A673 (cell line): ENCODE measurements at regions not wholly inside any gene's neighbourhood (a gene's known extent, or its start where the extent isn't known, plus 50 kb on each side); places are given as distances from the start of the nearest gene placed in this dataset.

Source experiments
- BruUV-seq: library from RNA; stranded (reverse); fragments of 400-500 nt; replicated peaks from 2 replicates; lab custom pipeline; 2021; lab: Mats Ljungman, UMichigan
- CTCF ChIA-PET: fragments of 300-600 bp; sonication (Branson Sonifier 250); formaldehyde crosslinking; loops from one replicate; lab custom pipeline; 2022; ENCODE audit warnings: antibody characterized with exemption; lab: Charles Lee
- POLR2A ChIA-PET: fragments of 300-600 bp; sonication (Branson Sonifier 250); formaldehyde crosslinking; loops from one replicate; lab custom pipeline; 2022; ENCODE audit warnings: antibody characterized with exemption; ENCODE audit not compliant: low non-redundant PET; lab: Charles Lee
- DNase-seq: peaks from one replicate; pipeline ENCODE4 v3.0.0-alpha.2; 2015; ENCODE audit warnings: low spot score
- H3K27ac ChIP-seq: fragments of 200-600 bp; sonication (generic); 2 replicates; pipeline ENCODE4 v1.5.1; 2016; ENCODE audit warnings: mixed run types, low read depth, mild to moderate bottlenecking, mixed read lengths, antibody characterized with exemption, low read length; ENCODE audit not compliant: poor library complexity, severe bottlenecking
- H3K27me3 ChIP-seq: fragments of 200-600 bp; sonication (generic); replicated peaks from 2 replicates; pipeline ENCODE4 v1.6.1; 2017; ENCODE audit warnings: mixed run types, low read depth, mild to moderate bottlenecking, mixed read lengths, antibody characterized with exemption, low read length; ENCODE audit not compliant: insufficient read depth, poor library complexity
- H3K36me3 ChIP-seq: fragments of 200-600 bp; sonication (generic); 2 replicates; pipeline ENCODE4 v1.6.1; 2016; ENCODE audit warnings: mixed run types, mild to moderate bottlenecking, mixed read lengths, antibody characterized with exemption, low read length; ENCODE audit not compliant: insufficient read depth, poor library complexity, severe bottlenecking
- H3K4me1 ChIP-seq: fragments of 200-600 bp; sonication (generic); 2 replicates; pipeline ENCODE4 v1.6.1; 2017; ENCODE audit warnings: mixed run types, mild to moderate bottlenecking, mixed read lengths, antibody characterized with exemption, low read length; ENCODE audit not compliant: insufficient read depth, poor library complexity, severe bottlenecking
- H3K4me3 ChIP-seq: fragments of 200-600 bp; sonication (generic); 2 replicates; pipeline ENCODE4 v1.5.1; 2016; ENCODE audit warnings: low read depth, mixed run types, mild to moderate bottlenecking, mixed read lengths, low read length; ENCODE audit not compliant: poor library complexity, severe bottlenecking
- H3K9me3 ChIP-seq: fragments of 200-600 bp; sonication (generic); 2 replicates; pipeline ENCODE4 v1.6.1; 2016; ENCODE audit warnings: mixed run types, low read depth, mild to moderate bottlenecking, mixed read lengths, antibody characterized with exemption, low read length; ENCODE audit not compliant: poor library complexity, severe bottlenecking
- EZH2 ChIP-seq: fragments of 200-600 bp; sonication (generic); IDR thresholded peaks from 2 replicates; pipeline ENCODE4 v1.6.1; 2017; ENCODE audit warnings: borderline replicate concordance, low read depth, mild to moderate bottlenecking, mixed read lengths, antibody characterized with exemption, low read length; ENCODE audit not compliant: poor library complexity, severe bottlenecking
- intact Hi-C: fragments of 100-400 bp; cut with micrococcal nuclease; formaldehyde crosslinking; loops from one replicate; pipeline ENCODE4 v1.10.0; 2022; ENCODE audit not compliant: unreplicated experiment
- TF ChIP-seq, protein P1 (sequence below): fragments of 300-800, 200-600 bp; sonication (generic); conservative IDR thresholded peaks from 2 replicates; pipeline ENCODE4 v1.5.1; 2017; ENCODE audit warnings: low read depth, mild to moderate bottlenecking, antibody characterized with exemption, low read length, moderate library complexity, mixed read lengths

DNA sequence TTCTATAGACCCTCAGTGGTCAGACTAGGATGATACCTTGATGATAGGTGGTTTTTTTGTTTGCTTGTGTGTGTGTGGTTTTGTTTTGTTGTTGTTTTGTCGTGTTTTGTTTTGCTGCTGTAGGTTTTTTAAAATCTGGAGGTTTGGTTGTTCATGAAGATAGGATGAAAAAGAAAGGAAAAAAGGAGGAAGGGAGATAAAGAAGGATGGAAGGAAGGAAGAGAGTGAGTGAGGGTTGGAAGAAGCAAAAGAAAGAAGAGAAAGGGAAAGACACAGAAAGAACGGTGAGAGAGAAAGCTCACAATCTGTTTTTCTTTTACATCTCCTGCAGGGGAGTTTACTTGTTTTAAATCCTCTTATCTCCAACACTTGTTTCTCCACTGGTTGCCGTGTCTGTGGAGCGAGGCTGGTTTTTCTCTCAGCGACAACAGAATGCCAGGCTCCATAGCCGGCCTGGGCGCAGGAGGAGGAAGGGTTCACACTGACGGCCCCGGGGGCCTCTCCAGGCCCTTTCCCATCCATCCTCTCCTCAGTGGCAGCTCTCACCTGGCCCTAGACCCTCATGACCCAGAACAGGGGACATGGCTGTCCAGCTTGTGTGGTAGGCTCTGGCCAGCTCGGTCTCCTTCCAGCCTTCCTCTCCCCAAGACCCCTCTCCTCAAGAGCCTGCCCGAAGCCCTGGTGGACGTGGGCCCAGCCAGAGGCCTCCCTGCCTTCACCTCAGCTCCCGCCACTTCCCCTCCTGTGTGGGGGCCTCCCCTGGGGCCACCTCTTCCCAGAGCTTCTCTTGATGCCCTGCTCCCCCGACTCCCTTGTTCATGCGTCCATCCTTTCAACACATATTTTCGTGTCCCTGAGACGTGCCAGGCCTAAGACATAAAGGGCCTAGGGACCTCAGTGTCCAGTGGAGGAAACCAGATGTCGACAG is 168.4 kb downstream of the VEGFA start:
- BruUV-seq: no TSS peak
- Histone ChIP-seq H3K4me3 (no peak overlapping the region), H3K27ac (peak overlapping the region; percentile 54), H3K9me3 (no peaks in the 10 kb centered on the region), H3K36me3 (no peaks in the 10 kb centered on the region), H3K4me1 (peaks cover 13% of the 10 kb centered on the region), H3K27me3 (no peaks in the 10 kb centered on the region)
- intact Hi-C loops: no loop called here
- ChIA-PET POLR2A (no interaction called here), CTCF (no interaction called here)
- TF ChIP-seq, protein P1, sequence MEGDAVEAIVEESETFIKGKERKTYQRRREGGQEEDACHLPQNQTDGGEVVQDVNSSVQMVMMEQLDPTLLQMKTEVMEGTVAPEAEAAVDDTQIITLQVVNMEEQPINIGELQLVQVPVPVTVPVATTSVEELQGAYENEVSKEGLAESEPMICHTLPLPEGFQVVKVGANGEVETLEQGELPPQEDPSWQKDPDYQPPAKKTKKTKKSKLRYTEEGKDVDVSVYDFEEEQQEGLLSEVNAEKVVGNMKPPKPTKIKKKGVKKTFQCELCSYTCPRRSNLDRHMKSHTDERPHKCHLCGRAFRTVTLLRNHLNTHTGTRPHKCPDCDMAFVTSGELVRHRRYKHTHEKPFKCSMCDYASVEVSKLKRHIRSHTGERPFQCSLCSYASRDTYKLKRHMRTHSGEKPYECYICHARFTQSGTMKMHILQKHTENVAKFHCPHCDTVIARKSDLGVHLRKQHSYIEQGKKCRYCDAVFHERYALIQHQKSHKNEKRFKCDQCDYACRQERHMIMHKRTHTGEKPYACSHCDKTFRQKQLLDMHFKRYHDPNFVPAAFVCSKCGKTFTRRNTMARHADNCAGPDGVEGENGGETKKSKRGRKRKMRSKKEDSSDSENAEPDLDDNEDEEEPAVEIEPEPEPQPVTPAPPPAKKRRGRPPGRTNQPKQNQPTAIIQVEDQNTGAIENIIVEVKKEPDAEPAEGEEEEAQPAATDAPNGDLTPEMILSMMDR: no peak
- TF ChIP-seq EZH2: no peak
- DNase-seq: no peak

DNA sequence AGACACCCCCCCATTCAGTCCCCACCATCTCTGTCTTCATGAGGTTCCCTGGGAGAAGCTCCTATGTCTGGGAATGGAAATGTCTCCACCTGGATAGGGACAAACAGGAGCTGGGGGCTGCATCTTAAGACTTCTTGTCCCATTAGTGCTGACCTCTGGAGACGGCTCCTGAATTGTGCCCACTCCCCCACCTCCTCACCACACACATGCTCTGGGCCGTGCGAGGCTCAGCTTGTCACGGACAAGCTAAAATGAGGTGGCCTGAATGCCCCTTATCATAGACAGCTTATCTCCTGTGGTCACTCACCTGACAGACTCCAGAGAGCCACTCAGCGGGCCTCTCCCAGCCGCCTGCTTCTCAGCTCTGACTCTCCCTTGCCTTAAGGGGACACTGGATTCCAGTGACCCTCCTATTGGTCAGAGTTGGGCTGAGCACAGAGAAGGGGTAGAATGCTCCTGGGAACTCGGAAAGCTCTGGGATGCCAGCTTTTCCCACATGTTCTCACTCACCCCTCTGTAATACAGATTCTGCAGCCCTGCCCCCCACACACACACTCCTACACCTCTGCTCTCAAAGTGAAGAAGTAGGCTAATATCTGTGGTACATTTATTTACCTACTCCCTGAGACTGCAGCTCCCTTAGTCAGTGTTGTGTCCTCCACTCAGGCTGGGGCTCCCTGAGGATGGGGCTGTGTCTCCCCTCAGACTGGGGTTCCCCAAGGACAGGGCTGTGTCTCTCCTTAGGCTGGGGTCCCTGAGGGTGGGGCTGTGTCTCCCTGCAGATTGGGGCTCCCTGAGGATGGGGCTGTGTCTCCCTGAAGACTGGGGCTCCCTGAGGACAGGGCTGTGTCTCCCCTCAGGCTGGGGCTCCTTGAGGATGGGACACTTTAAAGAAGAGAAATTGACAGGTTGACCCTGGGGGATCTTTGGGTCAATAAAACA is 167.5 kb downstream of the VEGFA start:
- no peak overlapping the region for H3K27ac ChIP-seq
- ChIA-PET POLR2A (interaction anchor here (1.0 kb wide), 1 partner anchor 11 kb away, joined by 6 read pairs; no protein-coding TSS in a partner anchor), CTCF (no interaction called here)
- BruUV-seq: no TSS peak
- DNase-seq: no peak
- intact Hi-C loops: no loop called here
- H3K9me3 ChIP-seq: no peaks in the 10 kb centered on the region
- no peaks in the 10 kb centered on the region for H3K36me3 ChIP-seq
- TF ChIP-seq, protein P1: no peak
- no peak for TF ChIP-seq EZH2
- no peaks in the 10 kb centered on the region for H3K27me3 ChIP-seq
- H3K4me3 ChIP-seq: no peak overlapping the region
- H3K4me1 ChIP-seq: peaks cover 13% of the 10 kb centered on the region

DNA sequence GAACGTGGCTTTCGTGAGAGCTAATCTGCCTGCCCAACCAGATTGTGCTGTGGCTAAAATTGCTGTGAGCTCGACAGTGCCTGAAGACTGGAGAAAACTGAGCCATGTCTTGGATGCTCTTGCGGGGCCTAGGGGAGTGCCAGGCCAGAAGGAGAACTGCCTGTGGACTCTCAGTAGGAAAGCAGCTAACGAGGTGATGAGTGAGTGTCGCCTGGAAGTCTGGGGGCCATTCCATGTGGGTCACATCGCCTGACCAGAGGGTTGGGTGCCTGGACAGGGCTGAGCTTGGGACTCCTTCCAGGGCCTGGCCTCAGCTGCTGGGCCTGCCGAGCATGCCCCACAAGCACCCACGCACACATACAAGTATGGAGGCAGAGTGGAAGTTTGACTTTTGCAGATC is 166.5 kb downstream of the VEGFA start:
- no TSS peak for BruUV-seq
- no peaks in the 10 kb centered on the region for H3K36me3 ChIP-seq
- peaks cover 2% of the 10 kb centered on the region for H3K4me1 ChIP-seq
- ChIA-PET CTCF (no interaction called here), POLR2A (interaction anchor here (1.0 kb wide), 1 partner anchor 10 kb away, joined by 6 read pairs; no protein-coding TSS in a partner anchor)
- intact Hi-C loops: no loop called here
- no peak for TF ChIP-seq EZH2
- no peak overlapping the region for H3K4me3 ChIP-seq
- H3K27me3 ChIP-seq: no peaks in the 10 kb centered on the region
- no peak overlapping the region for H3K27ac ChIP-seq
- no peaks in the 10 kb centered on the region for H3K9me3 ChIP-seq
- DNase-seq: no peak
